SJCRH30 (cell line): ENCODE measurements at regions not wholly inside any gene's neighbourhood (a gene's known extent, or its start where the extent isn't known, plus 50 kb on each side); places are given as distances from the start of the nearest gene placed in this dataset.
A peak's percentile ranks its signal among the peaks of the same experiment; 100 is the strongest.

Experiments
- DNase-seq, 2 experiments: peaks; one replicate each; pipeline ENCODE4 v3.0.0-alpha.2; 2015 to 2020
- H3K27ac ChIP-seq: fragments of 250-450 bp; sonication (Bioruptor Pico); 2 replicates; pipeline ENCODE4 v1.5.1; 2020; ENCODE audit warnings: mild to moderate bottlenecking, moderate library complexity
- H3K27me3 ChIP-seq: fragments of 250-450 bp; sonication (Bioruptor Pico); 2 replicates; pipeline ENCODE4 v1.5.1; 2020; ENCODE audit warnings: mild to moderate bottlenecking, moderate library complexity
- H3K36me3 ChIP-seq: fragments of 250-450 bp; sonication (Bioruptor Pico); 2 replicates; pipeline ENCODE4 v1.5.1; 2020; ENCODE audit warnings: mild to moderate bottlenecking, moderate library complexity
- H3K4me1 ChIP-seq: fragments of 250-450 bp; sonication (Bioruptor Pico); 2 replicates; pipeline ENCODE4 v1.5.1; 2020; ENCODE audit warnings: mild to moderate bottlenecking, moderate library complexity
- H3K4me3 ChIP-seq: fragments of 250-450 bp; sonication (Bioruptor Pico); 2 replicates; pipeline ENCODE4 v1.5.1; 2020; ENCODE audit warnings: mild to moderate bottlenecking, moderate library complexity
- H3K9me3 ChIP-seq: fragments of 250-450 bp; sonication (Bioruptor Pico); replicated peaks from 2 replicates; pipeline ENCODE4 v1.5.1; 2020; ENCODE audit warnings: mild to moderate bottlenecking, moderate library complexity

GRCh38 chr16:59188029-59188428 lies 453.9 kb upstream of the GOT2 start:
- DNase-seq: no peak
- H3K27ac ChIP-seq: no peak overlapping the region
- no peaks in the 10 kb centered on the region for H3K36me3 ChIP-seq
- H3K9me3 ChIP-seq: no peaks in the 10 kb centered on the region; the same call in 1 of the 2 replicates
- no peak overlapping the region for H3K4me3 ChIP-seq
- H3K4me1 ChIP-seq: no peaks in the 10 kb centered on the region; the same call in 1 of the 2 replicates
- no peaks in the 10 kb centered on the region for H3K27me3 ChIP-seq

DNA sequence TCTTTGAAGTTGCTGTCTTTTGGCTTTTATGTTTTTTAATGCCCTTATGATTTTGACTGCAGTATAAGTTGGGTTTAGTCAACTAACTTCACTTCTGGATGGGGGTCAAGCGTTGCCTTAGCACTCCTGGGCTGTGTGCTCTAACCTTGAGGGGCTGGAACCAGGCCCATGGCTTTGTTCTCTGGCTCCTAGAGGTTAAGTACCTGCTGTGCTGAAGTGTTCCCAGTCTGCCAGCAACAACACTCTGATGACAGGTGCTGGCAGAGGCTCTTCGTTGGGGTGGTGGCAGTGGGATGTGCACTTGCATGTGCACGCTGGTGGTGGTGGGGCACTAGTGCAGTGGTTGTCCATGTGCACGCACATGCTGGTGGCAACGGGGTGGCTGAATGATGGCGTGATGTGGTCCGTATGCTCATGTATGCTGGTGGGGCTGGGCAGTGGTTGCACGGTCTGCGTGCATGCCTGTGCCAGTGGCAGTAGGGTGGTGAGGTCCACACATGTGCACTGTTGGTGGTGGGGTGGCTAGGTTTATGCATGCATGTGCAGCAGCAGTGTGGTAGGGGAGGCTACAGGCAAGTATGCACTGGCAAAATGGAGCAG lies 447.8 kb upstream of the GOT2 start:
- no peaks in the 10 kb centered on the region for H3K27me3 ChIP-seq
- no peak overlapping the region for H3K4me3 ChIP-seq

DNA sequence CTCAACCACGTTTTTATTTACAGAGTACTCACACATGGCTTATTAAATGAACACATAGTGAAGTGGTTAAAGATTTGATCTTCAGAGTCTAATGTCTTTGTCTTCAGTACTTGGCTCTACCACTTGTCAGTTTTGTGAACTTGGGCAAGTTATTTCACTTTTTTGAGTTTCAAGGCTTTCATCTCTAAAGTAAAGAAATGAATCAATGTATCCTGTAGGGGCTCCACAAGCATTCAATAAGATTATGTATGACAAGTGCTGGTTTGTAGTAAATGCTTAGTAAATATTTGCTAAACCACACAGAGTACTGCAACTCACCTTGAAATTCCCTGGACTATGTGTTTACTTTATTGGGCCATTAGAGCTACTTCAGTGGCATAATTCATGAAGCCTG lies 446.0 kb upstream of the GOT2 start:
- H3K36me3 ChIP-seq: no peaks in the 10 kb centered on the region
- no peaks in the 10 kb centered on the region for H3K4me1 ChIP-seq
- H3K27ac ChIP-seq: no peak overlapping the region

More for the DNA sequence above, 447.8 kb upstream of the GOT2 start:
- H3K36me3 ChIP-seq: no peaks in the 10 kb centered on the region
- no peaks in the 10 kb centered on the region; the same call in 1 of the 2 replicates for H3K9me3 ChIP-seq
- H3K4me1 ChIP-seq: no peaks in the 10 kb centered on the region
- no peak for DNase-seq
- H3K27ac ChIP-seq: no peak overlapping the region

DNA sequence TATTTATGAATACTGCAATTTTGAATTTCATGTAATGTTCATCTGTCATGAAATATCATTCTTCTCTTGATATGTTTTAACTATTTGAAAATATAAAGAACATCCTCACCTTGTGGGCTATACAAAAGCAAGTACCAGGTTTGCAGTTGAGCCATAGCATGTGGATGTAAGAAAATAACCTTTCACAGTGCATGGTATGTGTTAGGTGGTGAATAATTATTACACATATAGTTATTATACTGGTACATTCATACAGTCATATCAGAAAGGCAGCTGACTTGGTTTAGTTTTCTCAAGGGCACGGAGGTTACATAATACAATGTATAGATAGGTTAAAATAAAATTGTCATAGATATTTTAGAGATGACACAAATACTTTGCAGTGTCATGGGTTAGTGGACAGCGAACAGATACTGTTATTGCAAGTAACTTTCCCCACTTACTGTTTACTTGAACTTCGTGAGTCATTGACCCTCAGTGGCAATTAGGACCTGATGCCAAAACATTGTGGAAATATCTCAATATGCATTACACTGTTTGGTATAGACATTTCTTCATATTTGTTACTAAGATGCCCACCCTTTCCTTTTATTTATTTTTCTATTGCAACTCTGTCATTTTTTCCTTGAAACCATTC lies 445.4 kb upstream of the GOT2 start:
- DNase-seq: no peak
- Histone ChIP-seq H3K27me3 (no peaks in the 10 kb centered on the region), H3K9me3 (no peaks in the 10 kb centered on the region; the same call in 1 of the 2 replicates), H3K4me3 (no peak overlapping the region), H3K4me1 (no peaks in the 10 kb centered on the region), H3K27ac (no peak overlapping the region), H3K36me3 (no peaks in the 10 kb centered on the region)

More for the DNA sequence above, 446.0 kb upstream of the GOT2 start:
- no peaks in the 10 kb centered on the region; the same call in 1 of the 2 replicates for H3K9me3 ChIP-seq
- H3K27me3 ChIP-seq: no peaks in the 10 kb centered on the region
- no peak for DNase-seq
- no peak overlapping the region for H3K4me3 ChIP-seq

GRCh38 chr16:59173408-59173831 lies 439.3 kb upstream of the GOT2 start:
- no peak overlapping the region for H3K27ac ChIP-seq
- no peaks in the 10 kb centered on the region for H3K36me3 ChIP-seq
- peak in 1 of 2 experiments; percentile 26 for DNase-seq
- H3K9me3 ChIP-seq: no peaks in the 10 kb centered on the region
- no peak overlapping the region for H3K4me3 ChIP-seq
- H3K4me1 ChIP-seq: peaks cover 7% of the 10 kb centered on the region
- no peaks in the 10 kb centered on the region for H3K27me3 ChIP-seq

DNA sequence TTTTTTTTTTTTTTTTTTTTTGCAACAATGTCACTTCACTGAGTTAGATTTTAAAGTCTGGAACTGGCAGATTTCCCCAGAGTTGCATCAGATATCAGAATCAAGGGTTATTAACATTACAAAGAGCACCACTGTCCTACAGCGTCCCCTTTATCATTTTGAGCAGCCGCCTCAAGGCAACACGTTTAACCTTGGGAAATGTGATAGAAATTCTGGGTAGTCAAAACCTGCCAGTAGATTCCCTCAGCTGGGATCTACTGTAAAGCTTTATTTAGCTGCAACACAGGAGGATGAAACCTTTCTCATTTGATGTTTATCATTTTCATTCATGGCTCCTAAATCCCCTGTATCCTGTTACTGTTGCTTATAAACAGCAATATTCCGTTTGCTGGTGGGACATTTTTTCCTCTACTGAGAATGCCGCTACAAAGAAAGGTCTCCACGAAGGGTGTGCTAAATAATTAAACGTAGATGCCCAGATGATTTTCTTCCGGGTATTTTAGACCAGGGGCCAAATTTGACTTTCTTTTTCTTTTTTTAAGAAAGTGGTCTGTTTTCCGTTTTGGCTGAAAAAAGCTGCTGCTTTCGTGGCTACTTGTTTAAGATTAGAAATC lies 436.1 kb upstream of the GOT2 start:
- Histone ChIP-seq H3K4me1 (peaks cover 13% of the 10 kb centered on the region), H3K4me3 (peak overlapping the region; percentile 43), H3K27ac (peak overlapping the region; percentile 71), H3K27me3 (no peaks in the 10 kb centered on the region), H3K36me3 (no peaks in the 10 kb centered on the region), H3K9me3 (no peaks in the 10 kb centered on the region)
- peak; percentile 28 to 64 for DNase-seq

DNA sequence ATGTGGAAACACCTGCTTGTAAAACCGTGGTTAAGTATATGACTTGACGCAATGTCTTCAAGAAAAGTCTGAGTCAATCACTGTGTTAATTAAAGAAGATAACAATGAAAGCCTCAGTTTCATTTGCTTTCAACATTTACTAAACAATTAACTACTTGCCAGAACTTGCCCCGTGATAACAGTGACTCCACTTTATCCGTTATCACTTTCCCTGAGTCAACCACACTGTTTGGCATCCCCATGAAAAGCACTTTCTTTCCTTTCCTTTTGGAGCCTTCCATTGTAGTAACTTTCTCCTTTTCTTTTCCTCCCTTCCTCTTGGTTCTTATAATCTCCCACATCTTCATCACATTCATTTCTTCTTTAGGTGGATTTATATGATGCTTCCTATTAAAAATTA lies 435.1 kb upstream of the GOT2 start:
- H3K27ac ChIP-seq: peak overlapping the region; percentile 71
- H3K36me3 ChIP-seq: no peaks in the 10 kb centered on the region
- peak in 1 of 2 experiments; percentile 44 for DNase-seq
- peak overlapping the region; percentile 43 for H3K4me3 ChIP-seq
- no peaks in the 10 kb centered on the region for H3K27me3 ChIP-seq
- peaks cover 13% of the 10 kb centered on the region for H3K4me1 ChIP-seq
- no peaks in the 10 kb centered on the region for H3K9me3 ChIP-seq

DNA sequence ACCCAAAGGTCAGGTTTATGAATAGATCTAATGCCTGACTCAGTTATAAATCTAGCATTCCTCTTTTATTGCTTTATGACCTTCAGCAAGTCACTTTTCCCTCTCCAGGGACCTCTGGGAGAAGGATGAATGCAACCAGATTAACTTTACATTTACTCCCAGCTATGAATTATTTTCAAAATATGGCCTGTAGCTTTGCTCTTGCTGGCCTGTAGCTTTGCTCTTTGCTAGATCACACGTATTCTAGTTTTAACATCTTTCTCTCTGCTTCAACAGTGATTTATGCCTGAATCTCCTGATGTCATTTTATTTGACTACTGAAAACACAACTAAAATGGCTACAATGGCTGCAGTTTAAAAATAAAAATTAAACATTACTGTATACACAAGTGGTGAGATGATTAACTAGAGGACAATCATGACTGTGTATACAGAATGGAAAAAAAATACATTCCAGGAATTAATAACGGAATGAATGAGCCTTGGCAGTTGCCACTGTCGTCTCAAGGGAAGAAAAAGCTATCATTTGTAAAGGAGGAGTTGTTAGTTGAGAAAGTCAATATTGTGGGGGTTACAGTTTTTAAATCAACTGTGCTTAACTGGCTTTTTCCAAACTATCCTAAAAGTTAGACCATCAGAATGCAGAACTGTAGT lies 434.5 kb upstream of the GOT2 start:
- Histone ChIP-seq H3K27me3 (no peaks in the 10 kb centered on the region), H3K4me3 (peak overlapping the region; percentile 43; the same call in 1 of the 2 replicates), H3K4me1 (peaks cover 12% of the 10 kb centered on the region), H3K9me3 (no peaks in the 10 kb centered on the region), H3K27ac (peak overlapping the region; percentile 71), H3K36me3 (no peaks in the 10 kb centered on the region)
- peak; percentile 22 to 63 for DNase-seq

- H3K4me3 ChIP-seq: no peak overlapping the region
- DNase-seq: peak; percentile 38 to 67
- H3K4me1 ChIP-seq: peaks cover 8% of the 10 kb centered on the region
- no peaks in the 10 kb centered on the region for H3K9me3 ChIP-seq
- H3K36me3 ChIP-seq: no peaks in the 10 kb centered on the region
- no peaks in the 10 kb centered on the region for H3K27me3 ChIP-seq
- H3K27ac ChIP-seq: no peak overlapping the region
These were observed 430.3 kb upstream of the GOT2 start for GRCh38 chr16:59164461-59164860.

DNA sequence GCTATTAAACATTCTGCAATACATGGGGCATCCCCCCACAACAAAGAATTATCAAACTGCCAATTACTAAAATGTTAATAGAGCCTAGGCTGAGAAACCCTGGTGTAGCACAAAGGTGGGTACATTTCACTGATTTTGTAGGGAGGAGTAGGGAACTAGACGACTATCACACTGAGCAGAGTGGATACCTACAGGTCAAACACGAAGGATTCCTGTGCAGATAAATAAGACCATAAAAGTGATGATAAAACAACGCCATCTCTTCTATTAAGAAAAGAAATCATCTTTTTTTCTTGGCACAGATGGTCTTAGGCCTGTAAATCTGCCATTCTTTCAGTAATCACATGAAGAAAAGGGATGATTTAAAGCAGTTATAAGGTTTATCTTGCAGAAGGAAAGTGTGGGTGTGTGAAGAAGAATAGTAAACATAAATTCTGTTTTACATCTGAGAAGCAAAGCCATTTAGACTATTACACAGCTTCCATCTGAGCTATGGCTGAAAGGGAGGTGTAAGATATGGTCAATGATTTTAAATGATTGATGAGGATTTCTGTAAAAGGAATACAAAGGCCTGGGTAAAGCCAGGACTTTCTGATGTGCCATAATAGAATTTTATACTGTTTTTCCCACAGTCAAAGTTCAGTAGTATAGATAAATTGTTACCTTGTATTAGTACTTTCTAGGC lies 429.4 kb upstream of the GOT2 start:
- Histone ChIP-seq H3K4me3 (no peak overlapping the region), H3K9me3 (no peaks in the 10 kb centered on the region), H3K36me3 (no peaks in the 10 kb centered on the region), H3K27me3 (no peaks in the 10 kb centered on the region), H3K27ac (no peak overlapping the region), H3K4me1 (peaks cover 7% of the 10 kb centered on the region; the same call in 1 of the 2 replicates)
- no peak for DNase-seq

DNA sequence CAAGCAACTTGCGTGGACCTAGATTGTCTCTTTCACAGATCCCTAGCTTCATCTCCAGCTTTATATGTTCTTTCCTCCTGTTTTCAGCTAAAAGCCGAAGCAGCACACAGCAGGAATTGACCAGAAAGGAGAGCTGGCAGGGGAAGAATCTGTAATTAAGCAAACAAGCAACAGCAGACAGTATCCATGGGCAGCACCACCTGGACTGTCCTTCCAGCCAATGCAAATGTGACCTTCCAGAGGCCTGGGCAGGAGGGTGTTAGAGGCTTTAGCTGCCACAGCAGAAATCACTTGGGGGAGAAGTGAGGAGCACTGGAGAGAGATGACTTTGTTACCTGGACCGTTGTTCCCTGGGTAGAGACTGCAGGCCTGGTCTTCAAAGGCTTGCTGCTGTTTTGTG lies 427.6 kb upstream of the GOT2 start:
- Histone ChIP-seq H3K27ac (no peak overlapping the region), H3K27me3 (no peaks in the 10 kb centered on the region), H3K4me3 (no peak overlapping the region), H3K36me3 (no peaks in the 10 kb centered on the region), H3K9me3 (no peaks in the 10 kb centered on the region), H3K4me1 (no peaks in the 10 kb centered on the region)
- DNase-seq: no peak

- H3K27me3 ChIP-seq: no peaks in the 10 kb centered on the region
- H3K27ac ChIP-seq: no peak overlapping the region
- no peaks in the 10 kb centered on the region for H3K36me3 ChIP-seq
- H3K4me3 ChIP-seq: no peak overlapping the region
- no peak for DNase-seq
- peaks cover 5% of the 10 kb centered on the region; the same call in 1 of the 2 replicates for H3K4me1 ChIP-seq
- no peaks in the 10 kb centered on the region for H3K9me3 ChIP-seq
These were observed 420.2 kb upstream of the GOT2 start for GRCh38 chr16:59154295-59154694.

- peak in 1 of 2 experiments; percentile 28 for DNase-seq
- Histone ChIP-seq H3K27me3 (no peaks in the 10 kb centered on the region), H3K27ac (no peak overlapping the region), H3K9me3 (no peaks in the 10 kb centered on the region), H3K4me3 (no peak overlapping the region), H3K4me1 (peaks cover 13% of the 10 kb centered on the region), H3K36me3 (no peaks in the 10 kb centered on the region)
These were observed 414.6 kb upstream of the GOT2 start for GRCh38 chr16:59148769-59149155.

DNA sequence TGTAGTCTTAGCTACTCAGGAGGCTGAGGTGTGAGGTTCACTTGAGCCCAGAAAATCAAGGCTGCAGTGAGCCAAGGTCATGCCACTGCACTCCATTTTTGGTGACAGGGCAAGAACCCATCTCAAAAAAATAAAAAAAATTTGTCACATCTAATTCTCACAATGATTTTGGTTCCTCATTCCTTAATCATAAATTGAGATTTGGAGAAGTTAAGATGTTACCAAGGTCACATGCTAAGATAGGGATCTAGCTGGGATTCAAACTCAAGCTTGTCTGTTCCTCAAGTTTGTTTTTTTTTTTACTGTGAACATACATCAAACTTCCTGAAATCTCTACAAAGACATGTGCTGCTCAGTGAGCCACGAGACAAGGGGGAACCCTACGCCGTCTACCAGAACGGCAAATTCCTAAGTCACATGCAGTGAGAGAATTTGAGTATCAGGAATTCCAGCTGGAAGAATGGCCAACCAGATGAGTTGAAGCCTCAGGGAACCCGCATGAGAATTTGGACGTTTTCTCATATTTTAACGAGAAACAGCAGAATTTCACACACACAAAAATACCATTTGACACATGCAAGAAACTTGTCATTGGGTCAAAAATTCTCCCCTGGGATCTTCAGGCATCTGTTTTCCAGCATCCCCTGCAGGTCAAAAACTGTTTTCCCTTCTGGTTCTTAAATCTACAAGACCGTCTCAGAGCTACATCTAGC lies 414.1 kb upstream of the GOT2 start:
- no peak for DNase-seq
- Histone ChIP-seq H3K4me3 (no peak overlapping the region), H3K9me3 (no peaks in the 10 kb centered on the region), H3K27me3 (no peaks in the 10 kb centered on the region), H3K27ac (no peak overlapping the region), H3K4me1 (peaks cover 13% of the 10 kb centered on the region), H3K36me3 (no peaks in the 10 kb centered on the region)
